ENCODE measurements at regions not wholly inside any gene's neighbourhood (a gene's known extent, or its start where the extent isn't known, plus 50 kb on each side); places are given as distances from the start of the nearest gene placed in this dataset.

GRCh38 chr2:145592361-145592760 lies 1072.4 kb upstream of the ZEB2 start:
- Mint-ChIP-seq H3K27me3 (ENCODE audit: low read depth) (no peaks in the 10 kb centered on the region), H3K4me3 (no peak overlapping the region), H3K36me3 (ENCODE audit: insufficient read depth) (no peaks in the 10 kb centered on the region), H3K9me3 (no peaks in the 10 kb centered on the region), H3K4me1 (ENCODE audit: low read depth) (no peaks in the 10 kb centered on the region)
- ATAC-seq = no peak
- DNase-seq = no peak

GRCh38 chr2:145591109-145591809 lies 1071.3 kb upstream of the ZEB2 start:
- no peak for DNase-seq

DNA sequence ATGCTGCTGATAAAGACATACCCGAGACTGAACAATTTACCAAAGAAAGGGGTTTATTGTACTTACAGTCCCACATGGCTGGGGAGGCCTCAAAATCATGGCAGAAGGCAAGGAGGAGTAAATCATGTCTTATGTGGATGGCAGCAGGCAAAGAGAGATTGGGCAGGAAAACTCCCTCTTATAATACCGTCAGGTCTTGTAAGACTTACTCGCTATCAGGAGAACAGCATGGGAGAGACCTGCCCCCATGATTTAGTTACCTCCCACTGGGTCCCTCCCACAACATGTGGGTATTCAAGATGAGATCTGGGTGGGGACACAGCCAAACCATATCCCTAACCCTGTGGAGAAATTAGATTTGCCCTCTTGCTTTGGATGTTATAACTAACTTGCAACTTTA lies 1068.0 kb upstream of the ZEB2 start:
- H3K36me3 Mint-ChIP-seq (ENCODE audit: insufficient read depth) = no peaks in the 10 kb centered on the region
- no peaks in the 10 kb centered on the region for H3K27me3 Mint-ChIP-seq (ENCODE audit: low read depth)
- no peak for DNase-seq
- ATAC-seq = no peak
- no peaks in the 10 kb centered on the region for H3K4me1 Mint-ChIP-seq (ENCODE audit: low read depth)
- no peak overlapping the region for H3K4me3 Mint-ChIP-seq
- no peaks in the 10 kb centered on the region for H3K9me3 Mint-ChIP-seq

More at GRCh38 chr2:145591109-145591809, 1071.3 kb upstream of the ZEB2 start:
- no peak for ATAC-seq
- Mint-ChIP-seq H3K4me1 (ENCODE audit: low read depth) (no peaks in the 10 kb centered on the region), H3K36me3 (ENCODE audit: insufficient read depth) (no peaks in the 10 kb centered on the region), H3K27me3 (ENCODE audit: low read depth) (no peaks in the 10 kb centered on the region), H3K4me3 (no peak overlapping the region), H3K9me3 (no peaks in the 10 kb centered on the region)

GRCh38 chr2:145584353-145584752 lies 1064.4 kb upstream of the ZEB2 start:
- no peaks in the 10 kb centered on the region for H3K36me3 Mint-ChIP-seq (ENCODE audit: insufficient read depth)
- no peak overlapping the region for H3K4me3 Mint-ChIP-seq
- H3K9me3 Mint-ChIP-seq = no peaks in the 10 kb centered on the region

DNA sequence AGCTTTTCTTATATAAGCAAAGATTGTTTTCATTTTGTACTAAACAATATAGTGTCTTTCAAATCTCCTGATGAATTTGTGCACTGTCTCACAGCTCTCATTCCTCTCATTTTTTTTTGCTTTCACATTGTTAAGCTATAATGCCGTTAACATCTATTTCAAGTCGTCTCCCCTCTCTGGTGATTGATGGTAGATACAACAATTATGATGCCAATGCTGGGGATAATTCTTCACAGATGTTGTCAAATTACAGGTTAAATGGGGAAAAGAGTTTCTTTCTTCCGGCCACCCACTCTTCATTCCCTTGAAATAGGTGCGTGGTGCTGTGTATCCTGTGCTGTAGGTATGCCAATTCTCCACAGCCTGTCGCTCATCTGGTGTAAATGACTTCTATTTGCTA lies 1053.7 kb upstream of the ZEB2 start:
- no peaks in the 10 kb centered on the region for H3K36me3 Mint-ChIP-seq (ENCODE audit: insufficient read depth)
- no peaks in the 10 kb centered on the region for H3K27me3 Mint-ChIP-seq (ENCODE audit: low read depth)
- no peaks in the 10 kb centered on the region for H3K4me1 Mint-ChIP-seq (ENCODE audit: low read depth)
- ATAC-seq (no peak), DNase-seq (no peak)
- H3K4me3 Mint-ChIP-seq = no peak overlapping the region
- H3K9me3 Mint-ChIP-seq = peaks cover 4% of the 10 kb centered on the region

More at GRCh38 chr2:145584353-145584752, 1064.4 kb upstream of the ZEB2 start:
- DNase-seq (no peak), ATAC-seq (no peak)
- H3K4me1 Mint-ChIP-seq (ENCODE audit: low read depth) = no peaks in the 10 kb centered on the region
- H3K27me3 Mint-ChIP-seq (ENCODE audit: low read depth) = no peaks in the 10 kb centered on the region

DNA sequence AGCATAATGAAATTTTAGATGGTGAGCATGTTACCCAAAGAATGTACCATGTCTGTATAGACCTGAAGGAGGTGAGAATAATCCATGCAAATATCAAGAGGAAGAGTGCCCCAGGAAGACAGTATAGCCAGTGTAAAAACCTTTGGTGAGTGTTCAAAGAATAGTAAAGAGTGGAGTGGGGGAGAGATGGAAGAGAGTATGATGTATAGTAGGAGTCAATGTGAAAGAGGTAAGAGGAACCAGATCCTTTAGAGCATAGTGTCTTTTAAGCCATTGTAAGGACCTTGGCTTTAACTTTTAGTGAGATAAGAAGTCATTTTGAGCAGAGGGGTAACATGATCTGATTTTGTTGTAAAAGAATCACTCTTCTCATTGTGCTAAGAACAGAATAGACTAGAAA lies 1052.3 kb upstream of the ZEB2 start:
- H3K4me3 Mint-ChIP-seq = no peak overlapping the region
- DNase-seq (no peak), ATAC-seq (no peak)
- no peaks in the 10 kb centered on the region for H3K27me3 Mint-ChIP-seq (ENCODE audit: low read depth)
- no peaks in the 10 kb centered on the region for H3K36me3 Mint-ChIP-seq (ENCODE audit: insufficient read depth)
- no peaks in the 10 kb centered on the region for H3K4me1 Mint-ChIP-seq (ENCODE audit: low read depth)
- H3K9me3 Mint-ChIP-seq = peaks cover 4% of the 10 kb centered on the region

GRCh38 chr2:145569108-145569507 lies 1049.2 kb upstream of the ZEB2 start:
- Mint-ChIP-seq H3K4me1 (ENCODE audit: low read depth) (no peaks in the 10 kb centered on the region), H3K36me3 (ENCODE audit: insufficient read depth) (no peaks in the 10 kb centered on the region), H3K27me3 (ENCODE audit: low read depth) (no peaks in the 10 kb centered on the region), H3K4me3 (no peak overlapping the region), H3K9me3 (peaks cover 4% of the 10 kb centered on the region)
- DNase-seq = no peak
- ATAC-seq = no peak

DNA sequence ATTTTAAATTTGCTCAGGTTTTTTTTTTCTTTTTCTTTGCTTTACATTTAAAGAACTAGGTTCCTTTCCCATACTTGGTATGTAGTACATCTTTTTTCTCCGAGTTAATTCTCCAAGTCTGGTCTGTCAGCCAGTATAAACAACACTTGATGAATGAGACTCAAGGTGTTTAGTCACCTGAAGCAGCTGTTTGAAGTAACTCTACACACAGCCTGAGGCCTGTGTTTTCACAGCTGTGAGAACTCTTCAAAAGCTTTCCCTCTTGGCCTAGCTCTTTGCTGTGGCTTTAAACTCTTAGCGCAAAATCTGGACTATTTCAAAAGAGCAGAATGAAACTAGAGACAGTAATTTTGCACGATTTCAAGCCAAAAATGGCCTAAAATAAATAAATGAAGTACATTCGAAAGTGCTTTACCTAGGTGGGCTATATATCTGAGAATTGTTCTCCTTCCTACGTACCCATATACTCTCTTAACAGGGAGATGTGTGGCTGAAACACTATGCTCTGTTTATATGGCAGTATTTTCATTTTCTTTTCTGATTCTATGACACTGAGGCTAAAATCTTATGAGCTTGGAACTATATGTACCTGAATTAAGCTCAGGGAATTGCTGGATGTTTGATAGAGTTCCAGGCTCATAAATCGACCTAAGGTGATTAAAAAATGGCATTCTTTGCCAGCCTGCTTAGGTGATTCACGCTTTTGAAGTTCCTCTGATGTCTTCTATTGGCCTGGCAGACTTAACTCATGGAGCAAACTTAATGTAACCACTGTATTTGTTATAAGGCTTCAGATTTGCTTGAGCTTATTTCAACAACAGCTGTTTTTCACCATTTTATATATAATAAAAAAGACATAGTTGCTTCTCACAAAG lies 1044.1 kb upstream of the ZEB2 start:
- Mint-ChIP-seq H3K36me3 (ENCODE audit: insufficient read depth) (no peaks in the 10 kb centered on the region), H3K4me1 (ENCODE audit: low read depth) (no peaks in the 10 kb centered on the region), H3K27me3 (ENCODE audit: low read depth) (no peaks in the 10 kb centered on the region), H3K9me3 (no peaks in the 10 kb centered on the region), H3K4me3 (no peak overlapping the region)
- ATAC-seq (no peak), DNase-seq (no peak)

DNA sequence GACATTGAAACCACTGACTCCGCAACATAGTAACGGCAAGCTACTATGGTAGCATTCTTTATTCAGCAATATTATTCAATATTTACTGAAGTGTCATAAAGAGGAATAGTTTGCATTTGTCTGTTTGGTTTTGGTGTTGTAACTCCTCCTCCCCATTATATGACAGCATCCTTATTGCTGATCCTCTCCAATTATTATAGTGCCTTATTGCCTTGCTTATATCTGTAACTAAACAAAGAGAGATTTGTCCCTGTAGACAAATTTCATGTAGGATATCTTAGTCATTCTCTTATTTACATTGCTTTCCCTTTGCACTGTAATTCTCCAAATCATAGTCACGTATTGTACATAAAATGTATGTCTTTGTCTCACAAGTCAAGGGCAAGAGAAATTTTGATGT lies 1041.2 kb upstream of the ZEB2 start:
- Mint-ChIP-seq H3K4me1 (ENCODE audit: low read depth) (no peaks in the 10 kb centered on the region), H3K36me3 (ENCODE audit: insufficient read depth) (no peaks in the 10 kb centered on the region), H3K4me3 (no peak overlapping the region), H3K27me3 (ENCODE audit: low read depth) (no peaks in the 10 kb centered on the region), H3K9me3 (peaks cover 2% of the 10 kb centered on the region)
- ATAC-seq (no peak), DNase-seq (no peak)

- Mint-ChIP-seq H3K4me1 (ENCODE audit: low read depth) (no peaks in the 10 kb centered on the region), H3K36me3 (ENCODE audit: insufficient read depth) (no peaks in the 10 kb centered on the region), H3K9me3 (peaks cover 3% of the 10 kb centered on the region), H3K4me3 (no peak overlapping the region), H3K27me3 (ENCODE audit: low read depth) (no peaks in the 10 kb centered on the region)
- ATAC-seq (no peak), DNase-seq (no peak)
These were observed 1038.9 kb upstream of the ZEB2 start for GRCh38 chr2:145558617-145559350.

- H3K27me3 Mint-ChIP-seq (ENCODE audit: low read depth) = no peaks in the 10 kb centered on the region
- H3K4me1 Mint-ChIP-seq (ENCODE audit: low read depth) = no peaks in the 10 kb centered on the region
- no peak for ATAC-seq
- DNase-seq = no peak
- no peak overlapping the region for H3K4me3 Mint-ChIP-seq
- H3K9me3 Mint-ChIP-seq = peaks cover 3% of the 10 kb centered on the region
- no peaks in the 10 kb centered on the region for H3K36me3 Mint-ChIP-seq (ENCODE audit: insufficient read depth)
These were observed 1035.4 kb upstream of the ZEB2 start for GRCh38 chr2:145555360-145555759.

- Mint-ChIP-seq H3K9me3 (peaks cover 8% of the 10 kb centered on the region), H3K4me3 (no peak overlapping the region), H3K27me3 (ENCODE audit: low read depth) (no peaks in the 10 kb centered on the region), H3K4me1 (ENCODE audit: low read depth) (no peaks in the 10 kb centered on the region), H3K36me3 (ENCODE audit: insufficient read depth) (no peaks in the 10 kb centered on the region)
- DNase-seq (no peak), ATAC-seq (no peak)
These were observed 1031.8 kb upstream of the ZEB2 start for GRCh38 chr2:145551686-145552085.

- no peaks in the 10 kb centered on the region for H3K4me1 Mint-ChIP-seq (ENCODE audit: low read depth)
- H3K9me3 Mint-ChIP-seq = peaks cover 5% of the 10 kb centered on the region
- H3K27me3 Mint-ChIP-seq (ENCODE audit: low read depth) = no peaks in the 10 kb centered on the region
- DNase-seq (no peak), ATAC-seq (no peak)
- no peak overlapping the region for H3K4me3 Mint-ChIP-seq
- H3K36me3 Mint-ChIP-seq (ENCODE audit: insufficient read depth) = no peaks in the 10 kb centered on the region
These were observed 1028.6 kb upstream of the ZEB2 start for GRCh38 chr2:145548479-145548878.

DNA sequence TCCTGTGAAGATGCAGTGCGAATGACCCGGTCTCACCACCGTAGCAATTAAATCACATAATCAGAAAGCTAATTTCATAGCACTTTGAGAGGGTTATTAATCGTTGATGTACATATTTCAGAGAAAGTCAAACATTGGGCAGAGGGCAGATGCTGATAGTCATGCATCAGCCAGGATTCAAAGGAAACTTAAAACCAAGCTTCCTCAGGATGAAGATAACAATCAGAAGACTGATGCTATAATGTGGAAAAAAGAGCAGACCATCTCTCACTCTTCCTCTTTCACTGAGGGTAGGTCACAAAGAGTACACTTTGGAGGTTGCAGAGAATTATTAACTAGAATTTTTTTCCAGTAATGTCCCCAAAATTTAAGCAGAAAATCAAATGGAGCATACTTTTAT lies 1027.7 kb upstream of the ZEB2 start:
- Mint-ChIP-seq H3K4me1 (ENCODE audit: low read depth) (no peaks in the 10 kb centered on the region), H3K27me3 (ENCODE audit: low read depth) (no peaks in the 10 kb centered on the region), H3K9me3 (peaks cover 5% of the 10 kb centered on the region), H3K36me3 (ENCODE audit: insufficient read depth) (no peaks in the 10 kb centered on the region), H3K4me3 (no peak overlapping the region)
- ATAC-seq = no peak
- no peak for DNase-seq
